ENCODE measurements at regions not wholly inside any gene's neighbourhood (a gene's known extent, or its start where the extent isn't known, plus 50 kb on each side); places are given as distances from the start of the nearest gene placed in this dataset.

DNA sequence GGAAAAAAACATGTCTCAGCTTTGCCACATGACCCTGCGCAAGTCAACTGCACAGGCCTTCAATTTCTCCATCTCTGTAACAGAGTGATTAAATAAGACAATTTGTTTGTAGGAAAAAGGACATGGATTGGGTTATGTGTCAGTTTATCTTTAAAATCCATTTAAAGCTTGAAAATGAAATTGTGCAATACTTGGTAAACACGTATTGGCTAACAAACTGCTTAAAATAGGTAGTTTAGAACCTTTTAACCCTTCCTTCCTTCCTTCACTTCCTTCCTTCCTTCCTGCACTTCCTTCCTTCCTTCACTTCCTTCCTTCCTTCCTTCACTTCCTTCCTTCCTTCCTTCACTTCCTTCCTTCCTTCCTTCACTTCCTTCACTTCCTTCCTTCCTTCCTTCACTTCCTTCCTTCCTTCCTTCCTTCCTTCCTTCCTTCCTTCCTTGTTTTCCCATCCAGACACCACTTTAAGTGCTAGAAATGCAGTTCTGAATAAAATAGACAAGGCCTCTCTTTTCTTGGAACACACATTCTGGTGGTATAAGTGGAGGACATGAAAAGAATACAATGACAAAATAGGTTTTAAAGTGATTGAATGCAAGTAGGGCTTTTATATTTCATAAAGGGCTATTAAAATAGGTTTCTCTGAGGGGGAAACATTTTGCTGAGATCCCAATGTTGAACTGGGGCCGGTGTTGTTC, 130.2 kb upstream of the TP63 start:
- H3K79me2 ChIP-seq (ENCODE audit: insufficient read depth, low read length): no peaks in the 10 kb centered on the region
- TF ChIP-seq, protein P1, sequence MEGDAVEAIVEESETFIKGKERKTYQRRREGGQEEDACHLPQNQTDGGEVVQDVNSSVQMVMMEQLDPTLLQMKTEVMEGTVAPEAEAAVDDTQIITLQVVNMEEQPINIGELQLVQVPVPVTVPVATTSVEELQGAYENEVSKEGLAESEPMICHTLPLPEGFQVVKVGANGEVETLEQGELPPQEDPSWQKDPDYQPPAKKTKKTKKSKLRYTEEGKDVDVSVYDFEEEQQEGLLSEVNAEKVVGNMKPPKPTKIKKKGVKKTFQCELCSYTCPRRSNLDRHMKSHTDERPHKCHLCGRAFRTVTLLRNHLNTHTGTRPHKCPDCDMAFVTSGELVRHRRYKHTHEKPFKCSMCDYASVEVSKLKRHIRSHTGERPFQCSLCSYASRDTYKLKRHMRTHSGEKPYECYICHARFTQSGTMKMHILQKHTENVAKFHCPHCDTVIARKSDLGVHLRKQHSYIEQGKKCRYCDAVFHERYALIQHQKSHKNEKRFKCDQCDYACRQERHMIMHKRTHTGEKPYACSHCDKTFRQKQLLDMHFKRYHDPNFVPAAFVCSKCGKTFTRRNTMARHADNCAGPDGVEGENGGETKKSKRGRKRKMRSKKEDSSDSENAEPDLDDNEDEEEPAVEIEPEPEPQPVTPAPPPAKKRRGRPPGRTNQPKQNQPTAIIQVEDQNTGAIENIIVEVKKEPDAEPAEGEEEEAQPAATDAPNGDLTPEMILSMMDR (IDR thresholded peaks at IDR 0.05): no peak
- Mint-ChIP-seq H3K27ac (no peak overlapping the region), H3K4me1 (no peaks in the 10 kb centered on the region), H3K9me3 (peaks cover 2 to 11% (median 5%) of the 10 kb centered on the region in 7 donors), H3K36me3 (no peaks in the 10 kb centered on the region), H3K4me3 (no peak overlapping the region), H3K27me3 (ENCODE audit: low read depth in 3 of 3) (peaks cover 0 to 3% (median 1%) of the 10 kb centered on the region in 3 donors)
- no peaks in the 10 kb centered on the region for H3K4me1 ChIP-seq (ENCODE audit: control insufficient read depth in 1 of 2, insufficient read depth in 2 of 2, low read length in 2 of 2)
- no peaks in the 10 kb centered on the region for H3K36me3 ChIP-seq (replicated peaks in 1 of 2; ENCODE audit: control insufficient read depth in 1 of 2, insufficient read depth in 2 of 2, low read length in 2 of 2)
- H3K4me3 ChIP-seq (replicated peaks in 1 of 3; ENCODE audit: low read depth in 2 of 3, low read length in 3 of 3): no peak overlapping the region
- H3K4me2 ChIP-seq (replicated peaks; ENCODE audit: extremely low read depth, low read length, poor library complexity, severe bottlenecking): no peak overlapping the region
- no peak overlapping the region for H2AFZ ChIP-seq (ENCODE audit: insufficient read depth, low read depth, low read length, poor library complexity, severe bottlenecking)
- H4K20me1 ChIP-seq (ENCODE audit: insufficient read depth, low read length): no peaks in the 10 kb centered on the region
- intact Hi-C loops (cut with micrococcal nuclease): no loop called here
- H3K9me3 ChIP-seq (replicated peaks in 1 of 2; ENCODE audit: control insufficient read depth in 1 of 2, insufficient read depth in 1 of 2, low read length in 2 of 2): peaks cover 0 to 10% of the 10 kb centered on the region in 2 donors
- DNase-seq: no peak
- no peaks in the 10 kb centered on the region for H3K27me3 ChIP-seq (ENCODE audit: control insufficient read depth in 2 of 2, insufficient read depth in 2 of 2, low read length in 2 of 2)
- WGBS (ENCODE audit: insufficient coverage): 57% methylated on average over 1 of the region's 3 CpGs
- no peak overlapping the region for H3K27ac ChIP-seq (ENCODE audit: low read depth in 1 of 2, low read length in 2 of 2)
- no peak overlapping the region for H3K9ac ChIP-seq (ENCODE audit: insufficient read depth, low read length, poor library complexity, severe bottlenecking)

DNA sequence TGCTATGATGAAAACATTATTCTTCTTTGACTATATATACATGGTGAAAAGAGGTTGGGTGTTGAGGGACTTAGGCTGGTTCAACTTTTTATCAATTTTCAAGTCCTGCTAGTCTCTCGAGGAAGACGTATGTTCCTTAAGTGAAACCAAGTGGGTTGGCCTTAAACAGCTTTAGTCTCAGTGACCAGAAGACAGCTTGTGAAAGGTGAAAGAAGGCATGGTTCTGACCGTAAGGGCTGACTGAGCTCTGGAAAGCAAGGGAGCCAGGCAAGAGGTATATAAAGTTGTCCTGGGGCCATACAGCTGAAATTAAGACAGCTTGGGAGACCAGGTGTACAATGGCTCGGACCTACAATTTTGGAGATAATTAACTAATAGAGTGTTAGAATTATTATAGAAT, 128.9 kb upstream of the TP63 start:
- peaks cover 0 to 10% of the 10 kb centered on the region in 2 donors for H3K9me3 ChIP-seq (replicated peaks in 1 of 2; ENCODE audit: control insufficient read depth in 1 of 2, insufficient read depth in 1 of 2, low read length in 2 of 2)
- Mint-ChIP-seq H3K4me3 (no peak overlapping the region), H3K4me1 (no peaks in the 10 kb centered on the region), H3K36me3 (no peaks in the 10 kb centered on the region), H3K27ac (no peak overlapping the region), H3K27me3 (ENCODE audit: low read depth in 3 of 3) (peaks cover 0 to 3% (median 1%) of the 10 kb centered on the region in 3 donors), H3K9me3 (peaks cover 2 to 11% (median 5%) of the 10 kb centered on the region in 7 donors)
- DNase-seq: no peak
- TF ChIP-seq, protein P1 (IDR thresholded peaks at IDR 0.05): no peak
- no peaks in the 10 kb centered on the region for H3K4me1 ChIP-seq (ENCODE audit: control insufficient read depth in 1 of 2, insufficient read depth in 2 of 2, low read length in 2 of 2)
- intact Hi-C loops (cut with micrococcal nuclease): no loop called here
- H3K4me3 ChIP-seq (replicated peaks in 1 of 3; ENCODE audit: low read depth in 2 of 3, low read length in 3 of 3): no peak overlapping the region
- WGBS (ENCODE audit: insufficient coverage): 100% methylated on average over 2 of the region's 4 CpGs
- H2AFZ ChIP-seq (ENCODE audit: insufficient read depth, low read depth, low read length, poor library complexity, severe bottlenecking): no peak overlapping the region
- H3K9ac ChIP-seq (ENCODE audit: insufficient read depth, low read length, poor library complexity, severe bottlenecking): no peak overlapping the region
- no peaks in the 10 kb centered on the region for H3K27me3 ChIP-seq (ENCODE audit: control insufficient read depth in 2 of 2, insufficient read depth in 2 of 2, low read length in 2 of 2)
- no peaks in the 10 kb centered on the region for H4K20me1 ChIP-seq (ENCODE audit: insufficient read depth, low read length)
- no peaks in the 10 kb centered on the region for H3K36me3 ChIP-seq (replicated peaks in 1 of 2; ENCODE audit: control insufficient read depth in 1 of 2, insufficient read depth in 2 of 2, low read length in 2 of 2)
- H3K79me2 ChIP-seq (ENCODE audit: insufficient read depth, low read length): no peaks in the 10 kb centered on the region
- no peak overlapping the region for H3K4me2 ChIP-seq (replicated peaks; ENCODE audit: extremely low read depth, low read length, poor library complexity, severe bottlenecking)
- no peak overlapping the region for H3K27ac ChIP-seq (ENCODE audit: low read depth in 1 of 2, low read length in 2 of 2)
